ENCODE measurements at regions not wholly inside any gene's neighbourhood (a gene's known extent, or its start where the extent isn't known, plus 50 kb on each side); places are given as distances from the start of the nearest gene placed in this dataset.

- no peak for DNase-seq (ENCODE audit: low spot score)
- 57% methylated on average over 25 of the region's 26 CpGs for WGBS (ENCODE audit: low lambda C conversion rate)
- no peaks in the 10 kb centered on the region for H3K79me2 ChIP-seq (ENCODE audit: insufficient read depth, low read length)
- no peaks in the 10 kb centered on the region for H3K4me1 ChIP-seq (ENCODE audit: insufficient read depth, low read length)
- no peaks in the 10 kb centered on the region for H3K9me3 ChIP-seq (ENCODE audit: low read length)
- H3K4me3 ChIP-seq (replicated peaks in 1 of 3; ENCODE audit: insufficient read depth in 1 of 3, low read depth in 2 of 3, low read length in 3 of 3), result no peak overlapping the region
- intact Hi-C loops (cut with micrococcal nuclease; ENCODE audit: unreplicated experiment), result no loop called here
- TF ChIP-seq ZNF274 (CRISPR knock-in tag; IDR thresholded peaks at IDR 0.05), result no peak
- no peak for TF ChIP-seq KLF9 (CRISPR knock-in tag; IDR thresholded peaks at IDR 0.05; ENCODE audit: low read depth)
- TF ChIP-seq NFE2L1 (CRISPR knock-in tag; IDR thresholded peaks at IDR 0.05; ENCODE audit: borderline replicate concordance), result no peak
- no peak for TF ChIP-seq ZMAT3 (CRISPR knock-in tag; conservative IDR thresholded peaks at IDR 0.05)
- no peak for TF ChIP-seq ZKSCAN8 (CRISPR knock-in tag; IDR thresholded peaks at IDR 0.05; ENCODE audit: borderline replicate concordance)
- TF ChIP-seq BHLHE40 (IDR thresholded peaks at IDR 0.05; ENCODE audit: low read length), result no peak
- H3K27ac ChIP-seq (ENCODE audit: extremely low read length, insufficient read depth, low read length), result no peak overlapping the region
- POLR2A ChIA-PET, result no interaction called here
- H3K27me3 ChIP-seq (ENCODE audit: control insufficient read depth in 1 of 2, insufficient read depth in 2 of 2, low read length in 2 of 2), result peaks cover 0 to 4% of the 10 kb centered on the region in 2 experiments; a peak in 1 of 5 replicates
- H3K9ac ChIP-seq (ENCODE audit: insufficient read depth, low read depth, low read length), result no peak overlapping the region
- H2AFZ ChIP-seq (ENCODE audit: low read length), result no peak overlapping the region
- ATAC-seq, result no peak
- in situ Hi-C loops (cut with HindIII; ENCODE audit: extremely low pct_ligation_motif_present, low pct_unique_long_range_greater_than_20kb), result no loop called here
- H3K36me3 ChIP-seq (replicated peaks in 1 of 2; ENCODE audit: control insufficient read depth in 1 of 2, insufficient read depth in 2 of 2, low read length in 2 of 2), result no peaks in the 10 kb centered on the region
- H4K20me1 ChIP-seq (ENCODE audit: insufficient read depth, low read length), result no peaks in the 10 kb centered on the region
- no TSS peak for BruUV-seq (replicated peaks)
- H3K4me2 ChIP-seq (ENCODE audit: low read depth, low read length), result no peak overlapping the region
- CTCF ChIA-PET (ENCODE audit: low intra/inter-chr PET ratio, low total read pairs), result no interaction called here
- FAIRE-seq, result no peak
Observed at GRCh38 chr14:105978618-105979295, 452.4 kb downstream of the TMEM121 start.

DNA sequence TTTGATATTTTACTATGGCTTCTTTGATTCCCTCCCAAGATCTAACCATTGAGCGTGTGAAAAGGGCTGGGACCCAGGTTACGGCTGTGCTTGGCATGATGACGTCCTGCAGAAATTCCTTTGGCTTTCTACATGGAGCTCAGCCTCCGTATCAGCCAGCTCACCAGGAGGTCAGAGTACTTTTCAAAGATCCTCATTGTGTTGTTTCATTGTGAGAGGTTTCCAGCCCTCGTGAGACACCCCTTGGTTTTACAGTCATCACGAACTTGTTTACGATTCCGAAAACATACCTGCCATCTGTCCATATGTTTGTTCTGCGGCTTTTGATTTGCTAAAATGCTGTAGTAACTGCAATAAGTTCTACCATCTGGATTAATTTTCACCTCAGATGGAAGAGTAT, 453.1 kb downstream of the TMEM121 start:
- 39% methylated on average over 9 of the region's 9 CpGs for WGBS (ENCODE audit: low lambda C conversion rate)
- TF ChIP-seq TOPORS (CRISPR knock-in tag; IDR thresholded peaks at IDR 0.05), result no peak
- no peak for TF ChIP-seq ZNF709 (CRISPR knock-in tag; IDR thresholded peaks at IDR 0.05)
- TF ChIP-seq ZNF740 (CRISPR knock-in tag; IDR thresholded peaks at IDR 0.05), result no peak
- TF ChIP-seq PHF8 (CRISPR knock-in tag; IDR thresholded peaks at IDR 0.05), result no peak
- no peak for TF ChIP-seq ZNF879 (CRISPR knock-in tag; IDR thresholded peaks at IDR 0.05)
- no peak for TF ChIP-seq MBNL3 (CRISPR knock-in tag; conservative IDR thresholded peaks at IDR 0.05)
- no peak for TF ChIP-seq ZNF574 (CRISPR knock-in tag; IDR thresholded peaks at IDR 0.05)
- TF ChIP-seq ZNF460 (CRISPR knock-in tag; IDR thresholded peaks at IDR 0.05; ENCODE audit: borderline replicate concordance), result no peak
- no peak for TF ChIP-seq ZNF558 (CRISPR knock-in tag; IDR thresholded peaks at IDR 0.05; ENCODE audit: borderline replicate concordance)
- no peak for TF ChIP-seq KAT8 (CRISPR knock-in tag; IDR thresholded peaks at IDR 0.05)
- no peak for TF ChIP-seq MBD4 (IDR thresholded peaks at IDR 0.05; ENCODE audit: borderline replicate concordance, low read length)
- no peak for TF ChIP-seq ZSCAN21 (CRISPR knock-in tag; IDR thresholded peaks at IDR 0.05; ENCODE audit: borderline replicate concordance)

More for the DNA sequence above, 453.1 kb downstream of the TMEM121 start:
- POLR2A ChIA-PET, result no interaction called here
- no peak for DNase-seq (ENCODE audit: low spot score)
- no peaks in the 10 kb centered on the region for H3K79me2 ChIP-seq (ENCODE audit: insufficient read depth, low read length)
- no peak for FAIRE-seq
- in situ Hi-C loops (cut with HindIII; ENCODE audit: extremely low pct_ligation_motif_present, low pct_unique_long_range_greater_than_20kb) (no loop called here), intact Hi-C loops (cut with micrococcal nuclease; ENCODE audit: unreplicated experiment) (no loop called here)
- H3K4me1 ChIP-seq (ENCODE audit: insufficient read depth, low read length), result no peaks in the 10 kb centered on the region
- CTCF ChIA-PET (ENCODE audit: low intra/inter-chr PET ratio, low total read pairs), result no interaction called here
- no peak for ATAC-seq
- H3K36me3 ChIP-seq (replicated peaks in 1 of 2; ENCODE audit: control insufficient read depth in 1 of 2, insufficient read depth in 2 of 2, low read length in 2 of 2), result no peaks in the 10 kb centered on the region
- H4K20me1 ChIP-seq (ENCODE audit: insufficient read depth, low read length), result no peaks in the 10 kb centered on the region
- H3K9me3 ChIP-seq (ENCODE audit: low read length), result no peaks in the 10 kb centered on the region
- H3K4me2 ChIP-seq (ENCODE audit: low read depth, low read length), result no peak overlapping the region
- H2AFZ ChIP-seq (ENCODE audit: low read length), result no peak overlapping the region
- no TSS peak for BruUV-seq (replicated peaks)
- H3K9ac ChIP-seq (ENCODE audit: insufficient read depth, low read depth, low read length), result no peak overlapping the region
- peaks cover 0 to 4% of the 10 kb centered on the region in 2 experiments; a peak in 1 of 5 replicates for H3K27me3 ChIP-seq (ENCODE audit: control insufficient read depth in 1 of 2, insufficient read depth in 2 of 2, low read length in 2 of 2)
- no peak overlapping the region for H3K27ac ChIP-seq (ENCODE audit: extremely low read length, insufficient read depth, low read length)
- H3K4me3 ChIP-seq (replicated peaks in 1 of 3; ENCODE audit: insufficient read depth in 1 of 3, low read depth in 2 of 3, low read length in 3 of 3), result no peak overlapping the region

Measured in HepG2 (cell line).